ENCODE measurements at regions not wholly inside any gene's neighbourhood (a gene's known extent, or its start where the extent isn't known, plus 50 kb on each side); places are given as distances from the start of the nearest gene placed in this dataset.

DNA sequence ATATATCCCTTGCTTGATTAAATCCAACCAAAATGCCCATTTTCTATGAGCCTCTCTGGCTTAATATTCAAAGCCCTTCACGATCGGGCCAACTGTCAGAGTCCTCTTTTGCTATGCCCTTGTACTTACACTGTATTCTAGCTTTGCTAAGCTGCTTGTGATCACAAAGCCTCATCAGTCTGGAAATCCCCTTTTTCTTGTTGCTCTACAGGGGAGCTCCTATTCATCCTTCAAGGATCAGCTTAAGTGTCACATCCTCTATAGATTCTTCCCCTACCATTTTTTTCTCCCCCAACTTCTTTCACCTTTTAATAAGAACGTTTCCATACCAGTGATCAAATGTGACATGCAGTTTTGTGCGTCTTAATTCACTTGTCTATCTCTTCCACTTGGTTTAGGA lies 450.4 kb upstream of the CHD1 start:
- no peak for TF ChIP-seq CTCF (IDR thresholded peaks at IDR 0.05; ENCODE audit: control extremely low read depth, extremely low read depth)
- no peak overlapping the region for H3K4me3 ChIP-seq
- no peaks in the 10 kb centered on the region for H3K27me3 ChIP-seq (ENCODE audit: control insufficient read depth in 3 of 3, insufficient read depth in 3 of 3, low read length in 2 of 3)
- WGBS, 2 donors: 73 to 81% methylated on average over 4 of the region's 4 CpGs
- H3K9me3 ChIP-seq (ENCODE audit: control insufficient read depth in 4 of 4, insufficient read depth in 3 of 4, low read length in 3 of 4): peaks cover 0 to 5% (median 3%) of the 10 kb centered on the region in 4 donors
- H3K4me1 ChIP-seq (ENCODE audit: control insufficient read depth in 5 of 5, insufficient read depth in 5 of 5, low read length in 5 of 5): no peaks in the 10 kb centered on the region
- ATAC-seq (ENCODE audit: insufficient read depth, low FRiP score): no peak
- no peak for DNase-seq
- no peaks in the 10 kb centered on the region for H3K36me3 ChIP-seq (ENCODE audit: control insufficient read depth in 4 of 4, insufficient read depth in 4 of 4, low read length in 4 of 4)
- H3K9ac ChIP-seq (ENCODE audit: insufficient read depth in 1 of 2, low read length in 2 of 2): no peak overlapping the region
- no peak overlapping the region for H3K27ac ChIP-seq (ENCODE audit: low read depth in 1 of 2, low read length in 1 of 2)

DNA sequence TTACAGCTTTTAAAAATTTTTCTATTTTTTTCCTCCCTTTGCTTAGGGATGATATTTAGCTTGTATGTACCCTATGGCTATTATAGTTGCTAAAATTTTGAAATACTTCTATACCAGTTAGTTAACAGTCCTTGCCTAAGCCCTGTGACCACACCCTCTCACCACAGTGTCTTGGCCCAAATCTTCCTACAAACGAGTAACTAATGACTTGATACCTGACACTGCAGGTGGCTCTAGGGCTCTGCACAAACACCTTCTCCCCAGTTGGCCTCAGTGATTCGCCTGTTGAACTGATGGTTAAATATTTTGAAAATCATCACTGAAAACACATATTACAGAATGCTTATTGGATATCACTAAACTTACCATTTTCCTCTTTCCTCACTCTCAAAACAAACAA lies 449.6 kb upstream of the CHD1 start:
- Histone ChIP-seq H3K27ac (ENCODE audit: low read depth in 1 of 2, low read length in 1 of 2) (no peak overlapping the region), H3K9ac (ENCODE audit: insufficient read depth in 1 of 2, low read length in 2 of 2) (no peak overlapping the region), H3K9me3 (ENCODE audit: control insufficient read depth in 4 of 4, insufficient read depth in 3 of 4, low read length in 3 of 4) (peaks cover 0 to 5% (median 2%) of the 10 kb centered on the region in 4 donors), H3K36me3 (ENCODE audit: control insufficient read depth in 4 of 4, insufficient read depth in 4 of 4, low read length in 4 of 4) (no peaks in the 10 kb centered on the region), H3K4me1 (ENCODE audit: control insufficient read depth in 5 of 5, insufficient read depth in 5 of 5, low read length in 5 of 5) (no peaks in the 10 kb centered on the region), H3K4me3 (no peak overlapping the region), H3K27me3 (ENCODE audit: control insufficient read depth in 3 of 3, insufficient read depth in 3 of 3, low read length in 2 of 3) (no peaks in the 10 kb centered on the region)
- 54 to 63% methylated on average over 2 of the region's 2 CpGs for WGBS, 2 donors
- DNase-seq (no peak), ATAC-seq (ENCODE audit: insufficient read depth, low FRiP score) (no peak)
- TF ChIP-seq CTCF (IDR thresholded peaks at IDR 0.05; ENCODE audit: control extremely low read depth, extremely low read depth): no peak

- H3K27me3 ChIP-seq (ENCODE audit: control insufficient read depth in 3 of 3, insufficient read depth in 3 of 3, low read length in 2 of 3): no peaks in the 10 kb centered on the region
- H3K4me1 ChIP-seq (ENCODE audit: control insufficient read depth in 5 of 5, insufficient read depth in 5 of 5, low read length in 5 of 5): no peaks in the 10 kb centered on the region
- H3K9ac ChIP-seq (ENCODE audit: insufficient read depth in 1 of 2, low read length in 2 of 2): no peak overlapping the region
- TF ChIP-seq CTCF (IDR thresholded peaks at IDR 0.05; ENCODE audit: control extremely low read depth, extremely low read depth): no peak
- no peaks in the 10 kb centered on the region for H3K36me3 ChIP-seq (ENCODE audit: control insufficient read depth in 4 of 4, insufficient read depth in 4 of 4, low read length in 4 of 4)
- no peak overlapping the region for H3K27ac ChIP-seq (ENCODE audit: low read depth in 1 of 2, low read length in 1 of 2)
- no peak for DNase-seq
- 51 to 66% methylated on average over 3 of the region's 3 CpGs for WGBS, 2 donors
- H3K9me3 ChIP-seq (ENCODE audit: control insufficient read depth in 4 of 4, insufficient read depth in 3 of 4, low read length in 3 of 4): peaks cover 0 to 4% (median 0%) of the 10 kb centered on the region in 4 donors
- no peak overlapping the region for H3K4me3 ChIP-seq
- ATAC-seq (ENCODE audit: insufficient read depth, low FRiP score): no peak
Measured at GRCh38 chr5:99369797-99370593, 441.2 kb upstream of the CHD1 start.

Measured in lung (tissue), 11 donors.